ENCODE measurements at regions not wholly inside any gene's neighbourhood (a gene's known extent, or its start where the extent isn't known, plus 50 kb on each side); places are given as distances from the start of the nearest gene placed in this dataset.

- DNase-seq (ENCODE audit: low spot score) = no peak
These were observed 193.2 kb upstream of the MAP3K1 start for GRCh38 chr5:56622141-56622540.

GRCh38 chr5:56620903-56621677, 194.3 kb upstream of the MAP3K1 start:
- DNase-seq (ENCODE audit: low spot score) = no peak

DNA sequence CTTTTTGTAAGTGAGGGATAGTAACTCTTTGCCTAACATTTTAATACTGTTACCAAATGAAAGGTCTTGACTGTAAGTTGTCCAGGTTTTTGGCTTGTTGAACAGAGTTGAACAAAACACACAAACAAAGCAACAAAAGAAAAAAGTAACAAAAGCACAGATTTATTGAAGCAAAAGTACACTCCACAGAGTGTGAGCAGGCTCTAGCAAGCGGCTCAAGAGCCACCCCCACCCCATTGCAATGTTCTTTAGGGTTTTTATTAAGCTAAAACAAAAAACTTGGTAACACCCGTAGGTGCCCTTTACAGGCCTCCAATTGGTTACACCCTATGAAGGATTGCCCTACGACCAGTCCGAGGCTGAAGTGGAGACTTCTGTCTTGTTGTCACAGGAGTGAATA, 197.4 kb upstream of the MAP3K1 start:
- no peak for DNase-seq (ENCODE audit: low spot score)

- no peak for DNase-seq (ENCODE audit: low spot score)
These were observed 198.7 kb upstream of the MAP3K1 start for GRCh38 chr5:56616454-56617160.

DNA sequence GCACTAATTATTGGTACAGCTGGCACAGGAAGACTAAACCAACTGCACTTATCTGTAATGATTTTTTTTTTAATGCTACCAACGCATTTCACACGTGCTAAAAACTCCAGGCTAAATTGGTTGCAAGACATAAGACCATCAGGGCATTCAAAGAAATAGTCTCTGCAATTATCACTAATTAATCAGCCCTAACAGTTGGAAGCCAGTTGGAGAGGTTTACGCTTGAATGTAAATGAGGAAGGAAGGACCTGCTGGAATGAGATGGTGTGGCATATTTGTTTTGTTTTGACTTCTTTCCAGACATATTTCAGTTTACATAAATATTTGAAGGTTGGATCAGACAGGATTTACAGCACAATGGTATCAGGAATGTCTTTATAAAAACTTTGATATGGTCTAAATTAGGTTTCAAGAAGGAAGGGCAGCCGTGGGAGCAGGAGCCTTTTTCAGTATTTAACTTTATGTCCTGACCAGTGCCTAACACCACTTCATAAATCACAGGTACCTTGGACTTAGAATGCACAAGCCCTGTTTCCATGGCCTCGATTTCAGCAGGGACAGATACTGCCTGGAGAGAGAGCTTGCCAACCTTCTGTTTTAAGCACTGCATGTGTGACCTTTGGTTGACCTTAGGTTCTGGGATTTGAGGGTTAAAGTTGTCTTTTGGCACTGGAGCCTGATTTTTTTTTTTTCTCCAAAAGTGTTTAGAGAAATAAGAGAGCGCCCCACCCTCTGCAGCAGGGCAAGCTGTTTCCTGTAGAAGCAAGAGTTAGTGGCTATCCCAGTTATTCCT, 199.8 kb upstream of the MAP3K1 start:
- no peak for DNase-seq (ENCODE audit: low spot score)

DNA sequence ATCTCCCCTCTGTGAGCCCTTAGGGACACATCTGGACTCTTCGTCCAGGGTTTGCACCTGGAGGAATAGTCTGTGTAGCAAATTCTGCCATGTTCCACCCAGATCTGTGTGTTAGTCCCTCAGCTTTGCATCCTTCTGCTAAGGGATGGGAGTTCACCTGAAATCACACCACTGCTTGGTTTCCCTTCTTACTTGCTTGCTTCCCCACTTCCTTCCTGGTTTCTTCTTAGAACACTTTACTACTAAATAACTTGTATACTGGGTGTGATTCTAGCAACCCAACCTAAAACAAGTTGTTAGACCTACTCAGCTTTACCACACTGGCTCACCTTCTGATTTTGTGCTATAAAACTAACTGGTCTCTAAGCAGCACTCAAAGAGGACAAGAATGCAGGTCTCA, 202.6 kb upstream of the MAP3K1 start:
- no peak for DNase-seq (ENCODE audit: low spot score)

DNA sequence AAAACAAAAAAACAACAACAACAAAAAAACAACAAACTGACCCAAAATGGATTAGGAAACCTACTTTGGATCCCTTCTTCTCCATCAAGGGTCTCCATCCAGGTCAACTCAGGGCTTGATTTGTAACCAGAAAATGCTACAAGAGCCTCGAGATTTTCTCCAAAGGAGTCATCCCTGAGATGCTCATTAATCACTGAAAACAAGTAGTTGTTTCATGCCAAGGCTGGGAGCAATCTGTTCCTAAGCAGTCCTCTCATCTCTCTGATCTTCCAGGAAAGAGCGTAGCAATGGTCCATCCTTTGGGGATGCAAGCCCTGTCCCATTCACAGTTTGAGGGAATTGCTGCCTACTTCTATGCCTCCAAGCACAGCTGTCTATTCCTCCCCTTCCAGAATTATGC, 203.0 kb upstream of the MAP3K1 start:
- DNase-seq (ENCODE audit: low spot score) = no peak

GRCh38 chr5:56610093-56610698, 205.2 kb upstream of the MAP3K1 start:
- no peak for DNase-seq (ENCODE audit: low spot score)

- DNase-seq (ENCODE audit: low spot score) = no peak
These were observed 207.0 kb upstream of the MAP3K1 start for GRCh38 chr5:56608217-56608925.

- DNase-seq (ENCODE audit: low spot score) = no peak
These were observed 207.8 kb upstream of the MAP3K1 start for GRCh38 chr5:56607551-56607950.

GRCh38 chr5:56607074-56607473, 208.3 kb upstream of the MAP3K1 start:
- no peak for DNase-seq (ENCODE audit: low spot score)

DNA sequence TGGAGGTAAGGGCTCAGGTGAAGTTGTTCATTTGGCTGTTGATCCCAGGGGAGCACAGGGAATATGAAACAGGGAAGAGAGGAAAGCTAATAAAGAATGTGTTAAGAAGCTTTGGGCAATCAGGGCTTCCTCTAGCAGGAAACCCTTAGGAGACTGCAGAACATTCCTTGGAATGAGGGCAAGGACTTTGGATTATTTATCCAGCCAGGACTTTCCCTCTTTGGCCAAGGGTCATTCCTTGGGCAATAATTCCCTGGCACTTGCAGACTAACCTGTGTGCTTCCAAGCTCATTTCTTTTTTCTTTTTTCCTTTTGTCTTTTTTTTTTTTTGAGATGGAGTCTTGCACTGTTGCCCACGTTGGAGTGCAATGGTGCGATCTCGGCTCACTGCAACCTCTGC, 209.2 kb upstream of the MAP3K1 start:
- DNase-seq (ENCODE audit: low spot score) = no peak

GRCh38 chr5:56605231-56605630, 210.1 kb upstream of the MAP3K1 start:
- no peak for DNase-seq (ENCODE audit: low spot score)

DNA sequence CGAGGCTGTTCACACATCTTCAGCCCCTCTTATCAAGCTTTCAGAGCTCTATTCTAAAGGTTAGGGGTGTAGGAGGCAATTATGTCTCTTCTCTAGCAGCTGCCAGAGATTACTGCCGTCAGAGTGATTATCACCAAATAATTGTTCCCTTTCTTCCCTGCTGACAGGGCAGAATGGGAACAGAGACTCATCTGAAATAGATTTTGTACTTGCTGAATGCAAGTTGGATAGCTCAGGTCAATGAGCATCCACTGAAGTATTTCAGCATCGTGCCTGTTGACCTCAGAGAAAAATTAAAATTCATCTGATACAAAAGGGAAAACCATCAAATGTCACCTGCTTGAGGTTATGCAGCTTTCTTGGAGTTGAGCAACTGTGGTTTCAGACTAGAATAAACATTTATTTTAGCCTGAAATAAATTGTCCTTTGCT, 213.7 kb upstream of the MAP3K1 start:
- no peak for DNase-seq (ENCODE audit: low spot score)

GRCh38 chr5:56598941-56599340, 216.4 kb upstream of the MAP3K1 start:
- DNase-seq (ENCODE audit: low spot score) = no peak

- DNase-seq (ENCODE audit: low spot score) = no peak
These were observed 219.2 kb upstream of the MAP3K1 start for GRCh38 chr5:56596155-56596554.

DNA sequence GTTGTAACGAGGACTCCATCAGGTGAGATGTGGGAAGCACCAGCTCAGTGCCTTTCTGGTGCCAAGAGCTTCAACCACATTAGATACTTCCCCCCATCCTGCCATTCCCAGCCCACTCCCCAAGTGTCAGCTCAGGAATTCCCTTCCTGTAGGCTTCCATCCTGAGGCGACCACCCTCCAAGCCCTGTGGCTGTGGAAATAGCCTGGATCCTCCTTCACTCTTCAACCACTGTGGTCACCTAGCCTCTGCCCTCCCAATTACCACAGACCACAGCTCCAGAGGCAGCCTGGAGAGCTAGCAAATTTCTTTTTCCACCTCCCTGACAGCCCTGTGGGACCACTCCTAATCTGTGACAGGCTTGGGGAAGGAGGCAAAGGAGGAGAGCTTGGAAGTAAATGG, 219.8 kb upstream of the MAP3K1 start:
- no peak for DNase-seq (ENCODE audit: low spot score)

GRCh38 chr5:56594792-56595191, 220.6 kb upstream of the MAP3K1 start:
- DNase-seq (ENCODE audit: low spot score) = no peak

- no peak for DNase-seq (ENCODE audit: low spot score)
These were observed 224.3 kb upstream of the MAP3K1 start for GRCh38 chr5:56591081-56591480.

GRCh38 chr5:56589481-56589860, 225.9 kb upstream of the MAP3K1 start:
- DNase-seq (ENCODE audit: low spot score) = no peak

DNA sequence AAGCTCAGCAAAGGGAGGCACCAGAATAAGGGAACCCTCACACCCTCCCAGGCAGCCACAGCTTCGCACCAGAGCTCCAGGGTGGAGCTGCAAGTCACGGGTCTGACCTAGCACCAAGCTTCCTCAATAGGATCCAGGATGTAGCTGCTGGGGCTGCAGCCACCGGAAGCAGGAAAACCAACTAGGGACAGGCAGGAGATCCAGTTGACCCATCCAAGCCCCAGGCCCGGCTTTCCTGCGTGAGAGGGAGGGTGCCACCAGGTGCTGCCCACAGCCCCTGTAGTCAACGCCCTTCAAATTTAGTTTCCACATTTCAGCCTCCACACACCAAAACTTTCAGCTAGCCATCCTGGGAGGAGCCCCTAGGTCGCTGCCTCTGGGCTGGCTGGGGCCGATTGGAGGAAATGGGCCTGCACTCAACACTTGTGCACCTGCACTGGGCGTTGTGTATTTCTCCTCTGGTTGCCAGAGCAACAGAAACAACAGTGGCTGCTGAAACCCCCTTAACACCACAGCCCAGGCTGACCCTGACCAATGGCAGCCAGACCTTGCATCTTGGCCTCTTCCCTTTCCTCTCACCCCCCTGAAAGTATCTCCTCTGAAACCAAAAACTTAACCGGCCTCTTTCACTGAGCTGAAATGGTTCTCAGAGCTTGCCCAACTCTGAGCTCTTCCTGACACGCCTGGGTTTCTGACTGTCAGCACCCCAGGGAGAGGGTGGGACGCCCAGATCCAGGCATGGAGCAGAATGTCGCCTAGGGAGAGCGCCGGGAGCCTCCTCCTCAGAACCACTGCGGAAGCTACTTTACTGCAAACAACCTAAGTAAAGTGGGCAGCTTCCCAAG, 226.5 kb upstream of the MAP3K1 start:
- peak; percentile 24 for DNase-seq (ENCODE audit: low spot score)
